A673 (cell line): ENCODE measurements at regions not wholly inside any gene's neighbourhood (a gene's known extent, or its start where the extent isn't known, plus 50 kb on each side); places are given as distances from the start of the nearest gene placed in this dataset.

ENCODE experiments used
- CTCF ChIP-seq: fragments of 300-800, 200-600 bp; sonication (generic); conservative IDR thresholded peaks from 2 replicates; pipeline ENCODE4 v1.5.1; 2017; ENCODE audit warnings: low read depth, mild to moderate bottlenecking, antibody characterized with exemption, low read length, moderate library complexity, mixed read lengths
- EZH2 ChIP-seq: fragments of 200-600 bp; sonication (generic); IDR thresholded peaks from 2 replicates; pipeline ENCODE4 v1.6.1; 2017; ENCODE audit warnings: borderline replicate concordance, low read depth, mild to moderate bottlenecking, mixed read lengths, antibody characterized with exemption, low read length; ENCODE audit not compliant: poor library complexity, severe bottlenecking

GRCh38 chr2:440403-440740 lies 152.5 kb upstream of the ALKAL2 start:
- TF ChIP-seq CTCF (no peak), EZH2 (no peak)
